Inflammatory macrophage treated with lipopolysaccharide for 1 hour (primary cell): ENCODE measurements at regions not wholly inside any gene's neighbourhood (a gene's known extent, or its start where the extent isn't known, plus 50 kb on each side); places are given as distances from the start of the nearest gene placed in this dataset.

ENCODE experiments used
- DNase-seq, 2 donors: peaks; one replicate each; pipeline ENCODE4 v3.0.0-alpha.2; 2020 to 2022

DNA sequence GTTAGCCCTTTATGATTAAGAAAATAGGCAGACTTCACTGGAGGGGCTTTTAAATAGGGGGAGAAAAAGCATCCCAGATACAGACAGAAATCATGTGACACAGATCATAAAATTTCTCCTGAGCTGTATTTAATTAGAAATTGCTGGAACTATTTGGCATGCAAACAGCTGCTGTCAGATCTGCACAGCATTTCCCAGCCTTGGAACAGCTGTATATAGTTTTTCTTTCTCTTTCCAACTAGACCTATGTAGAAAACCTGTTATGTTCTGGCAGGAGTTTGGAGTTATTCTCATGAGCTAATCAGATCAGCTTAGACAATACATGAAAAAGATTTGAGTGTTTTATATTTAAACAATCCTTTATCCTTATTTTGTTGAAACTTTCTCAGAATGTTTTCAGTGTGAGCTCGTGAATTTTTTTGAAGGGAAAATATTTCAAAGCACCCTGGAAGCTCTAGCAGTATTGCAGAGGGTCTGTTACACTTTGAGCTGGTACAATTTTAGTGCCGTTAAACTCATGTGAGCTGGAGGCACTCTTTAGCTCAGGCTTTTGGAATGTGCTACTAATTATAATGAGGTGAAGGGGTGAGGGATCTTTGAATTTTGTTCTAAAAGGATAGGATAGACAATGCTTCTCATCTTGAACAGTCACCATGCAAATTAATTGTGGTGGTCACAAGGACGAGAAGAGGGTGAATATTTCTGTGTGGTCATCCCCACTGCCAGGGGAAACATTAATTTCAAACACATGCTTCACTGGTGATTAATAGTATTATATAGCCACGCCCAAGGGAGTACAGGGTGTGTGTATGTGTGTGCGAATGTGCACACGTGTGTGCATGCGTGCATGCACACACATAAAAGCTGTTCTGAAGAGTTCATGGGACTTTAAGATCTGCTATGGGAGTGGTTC, 239.4 kb upstream of the FBXL7 start:
- no peak for DNase-seq

DNA sequence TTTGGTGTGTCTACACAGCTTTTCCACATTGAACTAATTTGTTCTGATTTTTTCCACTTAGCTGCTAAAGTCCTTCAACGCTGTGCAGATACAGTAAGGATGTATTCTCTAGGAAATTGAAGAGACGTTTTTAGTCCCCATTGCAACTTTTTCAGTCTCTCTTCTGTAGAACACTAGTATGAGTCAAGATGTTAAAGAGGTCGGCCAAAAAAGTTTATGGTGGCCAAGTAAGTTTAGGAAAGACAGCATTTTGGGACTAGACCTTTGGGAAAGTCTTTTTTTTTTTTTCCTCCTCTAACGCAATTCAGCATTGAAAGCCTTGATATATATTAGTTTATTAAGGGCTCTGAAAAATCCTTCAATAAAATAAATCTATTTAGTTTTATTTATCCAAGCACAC, 243.5 kb upstream of the FBXL7 start:
- no peak for DNase-seq

DNA sequence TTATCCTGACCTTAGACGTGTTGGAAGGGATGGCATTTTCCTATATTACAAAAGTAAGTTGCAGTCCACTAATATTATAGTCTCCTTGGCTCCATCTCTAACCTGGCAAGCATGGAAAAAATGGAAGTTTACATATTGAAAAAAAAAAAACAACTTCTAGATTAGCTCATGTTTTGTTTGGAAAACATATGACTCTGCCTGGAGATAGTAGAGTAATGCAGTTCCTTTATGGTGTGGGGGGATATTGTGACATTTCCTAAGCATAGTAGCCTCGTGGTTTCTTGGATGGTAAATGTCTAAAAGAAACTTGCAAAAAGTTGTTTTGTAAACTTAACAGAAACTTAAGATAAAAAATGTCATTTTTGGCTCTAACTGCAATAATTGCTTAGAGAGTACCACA, 244.4 kb upstream of the FBXL7 start:
- DNase-seq = no peak

GRCh38 chr5:15254607-15255006, 245.4 kb upstream of the FBXL7 start:
- DNase-seq = no peak

- no peak for DNase-seq
Measured at GRCh38 chr5:15252331-15252730, 247.6 kb upstream of the FBXL7 start.

DNA sequence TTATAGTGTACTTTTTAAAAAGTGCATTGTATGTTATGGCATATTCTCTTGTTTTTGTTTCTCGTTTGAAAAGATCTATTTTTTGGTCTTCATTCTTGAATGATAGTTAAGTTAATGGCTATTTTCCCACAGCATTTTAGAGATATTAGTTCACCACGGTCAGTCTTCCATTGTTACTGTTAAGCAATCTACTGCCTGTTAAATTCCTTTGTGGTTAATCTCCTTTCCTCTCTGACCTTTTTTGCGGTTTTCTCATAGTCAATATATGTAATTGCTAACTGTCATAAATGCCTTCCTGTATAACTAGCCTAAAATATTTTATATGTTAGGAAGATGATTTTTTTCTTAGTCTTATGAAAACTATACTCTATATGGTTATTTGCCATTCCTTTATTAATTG, 250.8 kb upstream of the FBXL7 start:
- DNase-seq = no peak

DNA sequence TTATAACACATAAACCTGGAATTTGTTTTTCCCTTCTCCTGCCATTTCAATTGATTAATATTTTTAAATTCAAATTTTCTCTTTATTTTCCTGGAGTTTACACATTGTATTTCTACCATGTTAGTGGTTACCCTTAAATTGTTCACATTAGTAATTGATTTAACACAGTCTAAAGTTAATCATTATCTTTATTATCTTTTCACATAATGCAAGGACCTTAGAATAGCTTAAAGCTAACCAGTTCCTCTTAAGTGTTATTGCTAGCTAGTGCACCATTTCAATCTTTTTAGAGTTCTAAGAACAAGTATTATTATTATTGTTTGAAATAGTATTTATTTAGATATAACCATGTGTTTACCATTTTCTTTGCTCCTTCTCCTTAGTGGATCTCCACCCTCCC, 251.2 kb upstream of the FBXL7 start:
- DNase-seq = no peak

DNA sequence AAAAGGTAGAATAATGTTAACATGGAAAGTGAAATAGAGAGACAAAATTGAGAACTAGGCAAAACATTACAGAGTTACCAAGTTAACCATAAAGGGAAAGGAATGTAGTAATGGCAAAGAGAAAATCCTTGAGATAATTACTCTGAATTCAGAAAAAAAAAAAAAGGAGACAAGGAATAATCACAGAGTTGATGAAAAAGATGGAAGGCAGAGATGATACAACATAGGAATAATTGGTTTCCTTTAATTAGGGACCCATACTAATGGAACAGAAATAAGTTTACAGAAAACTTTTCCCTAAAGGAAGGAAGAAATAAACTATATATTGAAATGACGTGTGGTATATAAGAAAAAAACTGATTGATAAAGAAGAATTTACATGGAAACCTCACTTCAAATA, 254.1 kb upstream of the FBXL7 start:
- no peak for DNase-seq

GRCh38 chr5:15243301-15244020, 256.5 kb upstream of the FBXL7 start:
- no peak for DNase-seq

DNA sequence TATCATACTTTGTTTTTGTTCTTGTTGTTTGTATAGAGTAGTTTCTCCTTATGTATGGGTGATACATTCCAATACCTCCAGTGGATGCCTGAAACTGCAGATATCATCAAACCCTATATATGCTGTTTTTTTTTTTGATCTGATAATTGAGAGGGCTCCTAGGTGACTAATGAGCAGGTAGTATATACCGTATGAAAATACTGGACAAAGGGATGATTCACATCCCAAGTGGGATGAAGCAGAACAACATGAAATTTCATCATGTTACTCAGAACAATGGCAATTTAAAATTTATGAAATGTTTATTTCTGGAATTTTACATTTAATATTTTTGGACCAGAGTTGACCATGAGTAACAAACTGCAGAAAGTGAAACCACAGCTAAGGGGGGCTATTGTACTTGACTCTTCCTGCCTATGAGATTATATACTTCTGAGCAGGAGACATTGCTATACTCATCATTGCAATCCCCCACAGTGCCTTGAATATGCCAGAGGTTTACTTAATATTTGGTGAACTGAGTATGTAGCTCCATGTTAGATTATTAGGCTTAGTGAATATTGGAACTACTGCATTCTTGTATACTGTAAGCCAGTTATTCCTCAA, 258.7 kb upstream of the FBXL7 start:
- DNase-seq = no peak

DNA sequence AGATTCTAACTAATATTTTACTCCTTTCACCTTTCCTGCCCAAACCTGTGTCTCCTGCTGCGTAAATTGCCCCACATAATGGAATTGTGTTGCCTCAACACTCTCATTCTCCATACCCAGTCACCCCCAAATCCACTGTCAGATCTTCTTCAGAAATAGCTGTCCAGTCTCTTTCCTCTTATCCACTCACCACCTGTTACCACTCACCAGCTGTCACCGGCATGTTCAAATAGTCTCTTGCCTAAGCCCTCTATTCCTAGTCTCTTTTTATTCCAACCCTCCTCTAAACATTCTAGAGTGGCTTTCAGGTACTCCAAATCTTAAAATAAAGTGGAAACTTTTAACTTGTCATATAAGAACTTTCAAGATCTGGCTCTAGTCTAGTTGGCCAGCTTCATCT, 262.0 kb upstream of the FBXL7 start:
- no peak for DNase-seq

DNA sequence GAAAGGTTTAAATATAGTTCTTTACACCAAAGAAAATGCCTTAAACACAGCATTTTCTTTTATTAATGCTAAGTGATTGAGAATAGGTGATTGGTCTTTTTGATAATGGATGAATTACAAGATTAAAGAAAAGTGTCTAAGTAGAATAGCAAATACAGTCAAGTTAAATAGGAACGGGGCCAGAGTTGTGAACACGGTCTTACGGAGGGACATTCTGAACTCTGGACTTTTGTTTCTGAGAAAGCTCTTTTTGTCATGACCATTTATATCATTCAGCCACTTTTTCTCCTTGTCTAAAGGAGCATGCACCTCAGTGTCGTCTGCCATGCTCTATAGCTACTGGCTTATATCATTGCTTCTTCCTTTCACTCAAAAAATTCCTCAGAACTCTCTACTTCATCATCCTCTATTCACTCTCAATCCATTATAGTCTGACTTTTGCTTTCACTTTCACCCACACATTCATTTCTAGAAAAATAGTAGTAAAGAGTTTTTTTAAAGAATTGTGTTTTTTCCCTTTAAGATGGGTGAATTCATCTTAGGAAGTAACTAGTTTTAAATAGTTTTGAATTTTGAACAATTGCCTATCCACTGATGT, 263.0 kb upstream of the FBXL7 start:
- DNase-seq = no peak

DNA sequence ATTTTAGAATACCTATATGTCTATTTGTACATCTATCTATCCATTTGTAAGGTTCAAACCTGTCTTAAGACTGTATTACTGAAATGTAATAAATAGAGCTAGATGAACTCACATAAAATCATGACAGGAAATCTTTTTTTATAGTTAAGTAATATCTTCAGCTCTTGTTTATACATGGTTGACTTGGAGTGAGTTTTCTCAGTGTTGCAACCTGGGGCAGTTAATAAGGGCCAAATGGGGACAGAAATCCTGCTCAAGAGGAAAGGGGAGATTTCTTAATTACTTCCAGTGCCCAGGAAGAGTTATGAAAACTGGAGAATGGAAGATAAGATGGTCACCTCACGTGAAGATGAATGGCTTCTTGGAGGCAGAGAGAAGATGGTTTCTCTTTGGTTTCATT, 265.1 kb upstream of the FBXL7 start:
- DNase-seq = no peak

GRCh38 chr5:15234366-15234765, 265.6 kb upstream of the FBXL7 start:
- no peak for DNase-seq

GRCh38 chr5:15233566-15233965, 266.4 kb upstream of the FBXL7 start:
- DNase-seq = no peak

DNA sequence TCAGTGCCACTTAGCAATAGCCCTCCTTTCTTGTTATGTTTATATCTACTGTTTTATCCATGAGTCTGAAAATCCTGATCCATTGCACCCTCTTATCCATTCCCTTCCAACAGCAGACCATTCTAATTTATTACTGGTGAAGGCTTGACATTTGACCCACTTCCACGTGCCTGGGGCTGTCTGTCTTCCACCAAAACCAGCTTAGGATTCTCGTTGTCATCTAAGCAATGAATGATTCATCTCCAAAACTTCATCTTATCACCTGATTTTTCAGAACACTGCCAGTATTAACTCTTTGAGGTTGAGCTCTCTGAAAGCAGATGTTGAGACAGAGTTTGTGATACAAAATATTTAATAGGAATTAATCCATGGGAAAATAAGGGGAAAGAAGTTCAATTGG, 277.8 kb upstream of the FBXL7 start:
- no peak for DNase-seq

DNA sequence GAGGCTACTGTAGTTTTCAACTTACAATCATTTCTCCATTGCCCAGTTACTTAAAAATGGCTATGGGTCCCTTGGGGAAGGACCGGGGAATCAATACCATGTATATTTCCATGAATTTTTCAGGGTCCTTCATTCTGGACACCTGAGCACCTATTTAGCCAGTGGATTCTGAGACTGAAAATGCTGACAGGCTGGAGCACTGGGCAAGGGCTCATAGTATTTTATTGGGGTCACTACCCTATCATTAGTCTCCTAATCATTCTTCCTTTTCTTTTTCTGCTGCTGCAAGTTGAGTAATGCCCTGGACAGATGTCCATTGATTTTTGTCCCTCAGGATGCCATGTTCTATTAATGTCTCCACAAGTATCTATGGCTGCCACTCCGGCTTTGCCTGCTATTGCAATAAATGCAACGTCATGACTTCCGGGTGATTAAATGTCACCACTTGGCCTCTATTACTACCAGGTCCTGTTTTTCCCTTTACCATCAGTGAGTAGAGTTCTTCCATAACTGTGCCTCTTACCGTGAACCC, 279.3 kb upstream of the FBXL7 start:
- DNase-seq = no peak

- no peak for DNase-seq
Measured at GRCh38 chr5:15215056-15215455, 284.9 kb upstream of the FBXL7 start.

GRCh38 chr5:15214010-15214409, 286.0 kb upstream of the FBXL7 start:
- DNase-seq = no peak

DNA sequence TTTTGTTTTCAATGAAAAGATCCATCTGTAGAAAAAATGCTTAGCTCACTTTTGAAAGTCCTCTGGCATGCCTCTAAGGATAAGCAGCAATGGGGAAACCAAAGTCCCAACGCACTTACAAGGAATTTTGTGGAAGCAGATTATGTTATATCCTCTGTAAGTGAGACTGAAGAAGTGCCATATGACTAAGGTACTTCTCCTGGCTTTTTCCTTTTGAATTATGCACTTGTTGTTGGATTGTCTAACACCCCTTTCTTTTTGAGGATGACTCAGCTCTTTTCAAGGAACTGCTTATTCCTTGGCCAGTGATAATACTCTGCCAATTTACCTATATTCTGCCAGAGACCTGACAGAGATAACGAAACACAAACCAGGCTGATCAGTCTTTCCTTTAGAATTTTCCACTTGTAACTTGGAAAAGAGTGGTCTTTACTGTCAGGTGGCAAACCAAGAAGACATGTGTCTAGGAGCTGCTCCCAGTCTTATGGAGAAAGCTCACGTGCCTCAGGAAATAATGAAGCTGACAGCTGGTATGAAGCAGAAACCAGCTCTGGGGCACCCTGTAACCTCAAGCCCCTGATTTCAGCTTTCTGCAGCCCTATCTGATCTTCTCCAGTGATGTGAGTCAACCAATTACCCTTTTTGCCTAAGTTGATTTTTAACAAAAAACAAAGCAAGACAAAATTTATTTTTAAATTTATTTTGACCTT, 290.8 kb upstream of the FBXL7 start:
- DNase-seq = no peak

DNA sequence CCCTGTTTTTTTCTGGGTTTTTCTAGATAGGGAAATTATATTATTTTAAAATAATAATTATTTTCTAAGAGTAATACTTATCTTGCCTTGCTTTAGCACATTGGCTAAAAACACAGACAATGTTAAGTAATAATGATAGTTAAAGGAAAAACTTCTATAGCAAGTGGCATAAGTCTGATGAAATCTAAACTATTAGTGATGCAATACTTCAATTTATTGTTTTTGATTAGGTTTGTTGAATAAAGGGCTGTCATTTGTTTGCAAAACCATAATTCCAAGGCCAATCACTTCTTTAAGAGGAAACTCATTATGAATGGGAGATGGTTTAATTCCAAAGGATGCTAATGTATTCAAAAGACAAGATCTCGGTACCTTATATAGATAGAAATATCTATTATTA, 293.8 kb upstream of the FBXL7 start:
- no peak for DNase-seq

GRCh38 chr5:15203376-15203775, 296.6 kb upstream of the FBXL7 start:
- DNase-seq = no peak

DNA sequence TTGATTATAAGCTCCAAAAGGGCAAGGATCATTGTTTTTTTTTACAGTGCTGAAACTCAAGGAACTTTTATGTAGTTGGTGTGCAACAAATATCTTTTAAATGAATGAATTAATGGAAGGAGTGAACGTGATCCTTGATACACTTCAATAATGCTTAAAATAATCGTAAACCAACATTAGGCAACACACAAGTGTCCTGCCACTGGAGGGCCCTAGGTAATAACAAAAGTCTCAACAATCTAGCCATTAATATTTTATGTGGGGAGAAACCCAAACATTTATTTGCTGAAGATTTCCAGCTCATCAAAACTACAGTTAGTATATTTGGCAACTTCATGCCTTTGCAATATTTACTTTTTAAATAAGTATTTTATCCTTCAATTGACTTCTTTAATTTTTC, 309.0 kb upstream of the FBXL7 start:
- no peak for DNase-seq
